ENCODE measurements at regions not wholly inside any gene's neighbourhood (a gene's known extent, or its start where the extent isn't known, plus 50 kb on each side); places are given as distances from the start of the nearest gene placed in this dataset.

GRCh38 chr18:8949206-8949605 lies 153.3 kb upstream of the NDUFV2 start:
- TF ChIP-seq POLR2A (IDR thresholded peaks at IDR 0.05) (no peak), CTCF (IDR thresholded peaks at IDR 0.05) (no peak)
